Caco-2 (cell line): ENCODE measurements at regions not wholly inside any gene's neighbourhood (a gene's known extent, or its start where the extent isn't known, plus 50 kb on each side); places are given as distances from the start of the nearest gene placed in this dataset.

ENCODE experiments used
- BruUV-seq: library from RNA; stranded (reverse); fragments of 400-500 nt; replicated peaks from 2 replicates; lab custom pipeline; 2021; lab: Mats Ljungman, UMichigan
- CTCF ChIA-PET: fragments of 300-600 bp; sonication (Branson Sonifier 250); formaldehyde crosslinking; loops from one replicate; lab custom pipeline; 2022; ENCODE audit warnings: antibody characterized with exemption; lab: Charles Lee
- POLR2A ChIA-PET: fragments of 300-600 bp; sonication (Branson Sonifier 250); formaldehyde crosslinking; loops from one replicate; lab custom pipeline; 2022; ENCODE audit warnings: antibody characterized with exemption; lab: Charles Lee
- DNase-seq, 2 experiments: peaks; one replicate each; pipeline versions ENCODE4 v3.0.0 to v3.0.0-alpha.2; 2020 to 2022
- H3K27me3 ChIP-seq: replicated peaks from 2 replicates; pipeline ENCODE4 v1.6.0; 2011; ENCODE audit warnings: low read length; ENCODE audit not compliant: control insufficient read depth, insufficient read depth
- H3K36me3 ChIP-seq: 2 replicates; pipeline ENCODE4 v1.5.1; 2011; ENCODE audit warnings: low read length; ENCODE audit not compliant: control insufficient read depth, insufficient read depth
- H3K4me1 ChIP-seq: fragments of 250-450 bp; sonication (Bioruptor Pico); 2 replicates; pipeline ENCODE4 v1.5.1; 2020; ENCODE audit warnings: mild to moderate bottlenecking
- H3K4me3 ChIP-seq: 2 replicates; pipeline ENCODE4 v1.5.1; 2011; ENCODE audit warnings: low read depth, mild to moderate bottlenecking, control low read depth, low read length
- H3K9me3 ChIP-seq: fragments of 250-450 bp; sonication (Bioruptor Pico); 2 replicates; pipeline ENCODE4 v1.5.1; 2020; ENCODE audit warnings: mild to moderate bottlenecking, moderate library complexity
- H3K27ac Mint-ChIP-seq: one replicate; pipeline ENCODE4 v1.8.0; 2022; ENCODE audit warnings: mixed read lengths; ENCODE audit not compliant: unreplicated experiment
- H3K27me3 Mint-ChIP-seq: one replicate; pipeline ENCODE4 v1.8.0; 2022; ENCODE audit warnings: mixed read lengths; ENCODE audit not compliant: insufficient read depth, unreplicated experiment
- H3K36me3 Mint-ChIP-seq: one replicate; pipeline ENCODE4 v1.8.0; 2022; ENCODE audit warnings: mild to moderate bottlenecking, mixed read lengths; ENCODE audit not compliant: insufficient read depth, unreplicated experiment
- H3K4me1 Mint-ChIP-seq: one replicate; pipeline ENCODE4 v1.8.0; 2022; ENCODE audit warnings: low read depth, mixed read lengths; ENCODE audit not compliant: unreplicated experiment
- H3K4me3 Mint-ChIP-seq: one replicate; pipeline ENCODE4 v1.8.0; 2022; ENCODE audit warnings: mild to moderate bottlenecking, moderate library complexity, mixed read lengths; ENCODE audit not compliant: unreplicated experiment
- H3K9me3 Mint-ChIP-seq: one replicate; pipeline ENCODE4 v1.8.0; 2022; ENCODE audit warnings: mixed read lengths; ENCODE audit not compliant: unreplicated experiment
- CTCF ChIP-seq, 2 experiments: fragments of 200-600 bp in 1 of 2; IDR thresholded peaks; 1 replicate in 1 of 2; 2 replicates in 1 of 2; pipeline versions ENCODE4 v1.5.1 to v1.8.0; 2011 to 2022; ENCODE audit warnings: antibody characterized with exemption in 1 of 2, control low read depth in 1 of 2, inconsistent platforms in 1 of 2, low read depth in 1 of 2, low read length in 1 of 2, mild to moderate bottlenecking in 1 of 2, moderate library complexity in 1 of 2; ENCODE audit not compliant: insufficient read depth in 1 of 2, severe bottlenecking in 1 of 2, unreplicated experiment in 1 of 2
- intact Hi-C: fragments of 100-400 bp; cut with micrococcal nuclease; formaldehyde crosslinking; loops from one replicate; pipeline ENCODE4 v1.10.0; 2022; ENCODE audit not compliant: unreplicated experiment

- Histone ChIP-seq H3K9me3 (no peaks in the 10 kb centered on the region), H3K4me3 (no peak overlapping the region), H3K27me3 (no peaks in the 10 kb centered on the region), H3K4me1 (peaks cover 19% of the 10 kb centered on the region), H3K36me3 (no peaks in the 10 kb centered on the region)
- Mint-ChIP-seq H3K27ac (peak overlapping the region; percentile 57), H3K9me3 (no peaks in the 10 kb centered on the region), H3K27me3 (no peaks in the 10 kb centered on the region), H3K4me1 (peaks cover 32% of the 10 kb centered on the region), H3K4me3 (no peak overlapping the region), H3K36me3 (no peaks in the 10 kb centered on the region)
- BruUV-seq = no TSS peak
- POLR2A ChIA-PET = no interaction called here
- no peak for TF ChIP-seq CTCF (IDR thresholded peaks at IDR 0.05; ENCODE audit: insufficient read depth in 1 of 2, low read depth in 1 of 2, low read length in 1 of 2, severe bottlenecking in 1 of 2, unreplicated experiment in 1 of 2)
- CTCF ChIA-PET = no interaction called here
- intact Hi-C loops = no loop called here
- no peak for DNase-seq
Observed at GRCh38 chrX:115399306-115399705, 109.8 kb downstream of the LUZP4 start.

- H3K4me3 Mint-ChIP-seq = no peak overlapping the region
- H3K27me3 Mint-ChIP-seq = no peaks in the 10 kb centered on the region
- no TSS peak for BruUV-seq
- no peak for TF ChIP-seq CTCF (IDR thresholded peaks at IDR 0.05; ENCODE audit: insufficient read depth in 1 of 2, low read depth in 1 of 2, low read length in 1 of 2, severe bottlenecking in 1 of 2, unreplicated experiment in 1 of 2)
- no peak for DNase-seq
- POLR2A ChIA-PET = no interaction called here
- CTCF ChIA-PET = no interaction called here
- H3K4me1 Mint-ChIP-seq = peaks cover 34% of the 10 kb centered on the region
- Histone ChIP-seq H3K9me3 (no peaks in the 10 kb centered on the region), H3K27me3 (no peaks in the 10 kb centered on the region), H3K4me1 (peaks cover 19% of the 10 kb centered on the region), H3K36me3 (no peaks in the 10 kb centered on the region), H3K4me3 (no peak overlapping the region)
- intact Hi-C loops = no loop called here
- H3K27ac Mint-ChIP-seq = peak overlapping the region; percentile 24
- H3K9me3 Mint-ChIP-seq = no peaks in the 10 kb centered on the region
- no peaks in the 10 kb centered on the region for H3K36me3 Mint-ChIP-seq
Observed at GRCh38 chrX:115400960-115401359, 111.4 kb downstream of the LUZP4 start.

- no peaks in the 10 kb centered on the region for H3K9me3 ChIP-seq
- no peak overlapping the region for H3K4me3 ChIP-seq
- H3K4me3 Mint-ChIP-seq = peak overlapping the region; percentile 27
- H3K27me3 ChIP-seq = no peaks in the 10 kb centered on the region
- peak; percentile 38 to 50 for DNase-seq
- peaks cover 37% of the 10 kb centered on the region for H3K4me1 Mint-ChIP-seq
- no peaks in the 10 kb centered on the region for H3K36me3 ChIP-seq
- no peaks in the 10 kb centered on the region for H3K27me3 Mint-ChIP-seq
- H3K36me3 Mint-ChIP-seq = no peaks in the 10 kb centered on the region
- H3K27ac Mint-ChIP-seq = peak overlapping the region; percentile 24
- ChIA-PET POLR2A (no interaction called here), CTCF (no interaction called here)
- peaks cover 32% of the 10 kb centered on the region for H3K4me1 ChIP-seq
- no TSS peak for BruUV-seq
- H3K9me3 Mint-ChIP-seq = no peaks in the 10 kb centered on the region
- no peak for TF ChIP-seq CTCF (IDR thresholded peaks at IDR 0.05; ENCODE audit: insufficient read depth in 1 of 2, low read depth in 1 of 2, low read length in 1 of 2, severe bottlenecking in 1 of 2, unreplicated experiment in 1 of 2)
- intact Hi-C loops = loop anchor here (1.0 kb wide), 1 partner anchor 9 kb away; no protein-coding TSS in a partner anchor
Observed at GRCh38 chrX:115402299-115402698, 112.8 kb downstream of the LUZP4 start.
